H9 (cell line): ENCODE measurements at regions not wholly inside any gene's neighbourhood (a gene's known extent, or its start where the extent isn't known, plus 50 kb on each side); places are given as distances from the start of the nearest gene placed in this dataset.

ENCODE experiments used
- DNase-seq: peaks from one replicate; pipeline ENCODE4 v3.0.0-alpha.2; 2017
- H2AFZ ChIP-seq: one replicate; pipeline ENCODE4 v1.6.1; 2013; ENCODE audit warnings: mild to moderate bottlenecking, low read length, control low read depth, moderate library complexity
- H2AK5ac ChIP-seq: 2 replicates; pipeline ENCODE4 v1.6.1; 2013; ENCODE audit warnings: low read length, control low read depth, mixed read lengths; ENCODE audit not compliant: insufficient read length
- H2BK120ac ChIP-seq: one replicate; pipeline ENCODE4 v1.6.1; 2013; ENCODE audit warnings: low read depth, mild to moderate bottlenecking, low read length, control low read depth, inconsistent platforms; ENCODE audit not compliant: poor library complexity, severe bottlenecking
- H2BK12ac ChIP-seq: 2 replicates; pipeline ENCODE4 v1.6.1; 2013; ENCODE audit warnings: low read length, control low read depth, mixed read lengths, low read depth; ENCODE audit not compliant: insufficient read length
- H2BK15ac ChIP-seq: 2 replicates; pipeline ENCODE4 v1.6.1; 2013; ENCODE audit warnings: low read depth, low read length, control low read depth
- H2BK20ac ChIP-seq: one replicate; pipeline ENCODE4 v1.6.1; 2013; ENCODE audit warnings: low read depth, mild to moderate bottlenecking, low read length, control low read depth, inconsistent platforms; ENCODE audit not compliant: poor library complexity, severe bottlenecking
- H2BK5ac ChIP-seq: 2 replicates; pipeline ENCODE4 v1.6.1; 2013; ENCODE audit warnings: low read length, control low read depth, mixed read lengths; ENCODE audit not compliant: insufficient read length
- H3K14ac ChIP-seq: 2 replicates; pipeline ENCODE4 v1.6.1; 2013; ENCODE audit warnings: low read length, control low read depth; ENCODE audit not compliant: insufficient read depth
- H3K18ac ChIP-seq: 2 replicates; pipeline ENCODE4 v1.6.1; 2013; ENCODE audit warnings: low read depth, mild to moderate bottlenecking, mixed read lengths, low read length, control low read depth; ENCODE audit not compliant: insufficient read length
- H3K23ac ChIP-seq: 2 replicates; pipeline ENCODE4 v1.6.1; 2013; ENCODE audit warnings: low read length, control low read depth, mixed read lengths, low read depth; ENCODE audit not compliant: insufficient read length
- H3K23me2 ChIP-seq: 2 replicates; pipeline ENCODE4 v1.6.1; 2013; ENCODE audit warnings: low read depth, mild to moderate bottlenecking, mixed read lengths, low read length, control low read depth; ENCODE audit not compliant: insufficient read length, poor library complexity, severe bottlenecking
- H3K27ac ChIP-seq: 2 replicates; pipeline ENCODE4 v1.5.1; 2013; ENCODE audit warnings: low read length, control low read depth, mixed read lengths, low read depth; ENCODE audit not compliant: insufficient read length
- H3K27me3 ChIP-seq: 2 replicates; pipeline ENCODE4 v1.6.1; 2013; ENCODE audit warnings: low read length, control low read depth, inconsistent platforms; ENCODE audit not compliant: insufficient read depth
- H3K4ac ChIP-seq: 2 replicates; pipeline ENCODE4 v1.6.1; 2013; ENCODE audit warnings: low read depth, mild to moderate bottlenecking, control low read depth, inconsistent platforms, low read length, moderate library complexity
- H3K4me1 ChIP-seq: 2 replicates; pipeline ENCODE4 v1.6.1; 2013; ENCODE audit warnings: low read length, control low read depth, inconsistent platforms; ENCODE audit not compliant: insufficient read depth
- H3K4me2 ChIP-seq: 2 replicates; pipeline ENCODE4 v1.6.1; 2013; ENCODE audit warnings: low read length, control low read depth, mixed read lengths; ENCODE audit not compliant: insufficient read length, insufficient read depth
- H3K56ac ChIP-seq: 2 replicates; pipeline ENCODE4 v1.6.1; 2013; ENCODE audit warnings: low read depth, mild to moderate bottlenecking, mixed read lengths, low read length, control low read depth; ENCODE audit not compliant: insufficient read length
- H3K79me1 ChIP-seq: 2 replicates; pipeline ENCODE4 v1.6.1; 2013; ENCODE audit warnings: low read depth, mild to moderate bottlenecking, moderate library complexity, low read length, control low read depth, inconsistent platforms; ENCODE audit not compliant: insufficient read depth, poor library complexity, severe bottlenecking
- H3K79me2 ChIP-seq: 2 replicates; pipeline ENCODE4 v1.6.1; 2013; ENCODE audit warnings: low read length, control low read depth, inconsistent platforms; ENCODE audit not compliant: insufficient read depth
- H3K9ac ChIP-seq: 2 replicates; pipeline ENCODE4 v1.6.1; 2013; ENCODE audit warnings: low read length, control low read depth, mixed read lengths; ENCODE audit not compliant: insufficient read length; ENCODE audit errors: extremely low read depth
- H3K9me3 ChIP-seq: one replicate; pipeline ENCODE4 v1.6.1; 2013; ENCODE audit warnings: low read depth, low read length, inconsistent platforms; ENCODE audit not compliant: control insufficient read depth
- H3T11ph ChIP-seq: one replicate; pipeline ENCODE4 v1.6.1; 2013; ENCODE audit warnings: mild to moderate bottlenecking, low read length, control low read depth, inconsistent platforms
- H4K20me1 ChIP-seq: one replicate; pipeline ENCODE4 v1.6.1; 2013; ENCODE audit not compliant: control insufficient read depth, insufficient read length, insufficient read depth
- H4K5ac ChIP-seq: 2 replicates; pipeline ENCODE4 v1.6.1; 2013; ENCODE audit warnings: low read depth, mild to moderate bottlenecking, mixed read lengths, low read length, control low read depth; ENCODE audit not compliant: insufficient read length
- H4K8ac ChIP-seq: replicated peaks from 2 replicates; pipeline ENCODE4 v1.6.1; 2013; ENCODE audit warnings: low read length, control low read depth, mixed read lengths, low read depth; ENCODE audit not compliant: insufficient read length
- H4K91ac ChIP-seq: 2 replicates; pipeline ENCODE4 v1.6.1; 2013; ENCODE audit warnings: low read depth, mild to moderate bottlenecking, moderate library complexity, mixed read lengths, low read length, control low read depth; ENCODE audit not compliant: insufficient read length
- H3K27ac Mint-ChIP-seq, 3 experiments: 2 replicates in 2 of 3; 3 replicates in 1 of 3; pipeline ENCODE4 v1.8.0; 2020 to 2021; ENCODE audit warnings: mixed read lengths in 3 of 3, mild to moderate bottlenecking in 1 of 3, moderate library complexity in 1 of 3
- H3K27me3 Mint-ChIP-seq: 2 replicates; pipeline ENCODE4 v1.8.0; 2021; ENCODE audit warnings: low read depth, mild to moderate bottlenecking, moderate library complexity, mixed read lengths
- H3K36me3 Mint-ChIP-seq, 3 experiments: 2 replicates in 2 of 3; 3 replicates in 1 of 3; pipeline ENCODE4 v1.8.0; 2020 to 2021; ENCODE audit warnings: low read depth in 3 of 3, mixed read lengths in 3 of 3; ENCODE audit not compliant: insufficient read depth in 1 of 3
- H3K4me1 Mint-ChIP-seq, 2 experiments: 2 replicates each; pipeline ENCODE4 v1.8.0; 2020; ENCODE audit warnings: mixed read lengths in 2 of 2
- H3K4me3 Mint-ChIP-seq, 2 experiments: 2 replicates in 1 of 2; 3 replicates in 1 of 2; pipeline ENCODE4 v1.8.0; 2020 to 2021; ENCODE audit warnings: mild to moderate bottlenecking in 2 of 2, mixed read lengths in 2 of 2, moderate library complexity in 1 of 2
- H3K9me3 Mint-ChIP-seq, 2 experiments: 2 replicates in 1 of 2; 3 replicates in 1 of 2; pipeline ENCODE4 v1.8.0; 2020; ENCODE audit warnings: mild to moderate bottlenecking in 2 of 2, mixed read lengths in 2 of 2, moderate library complexity in 1 of 2
- CTCF ChIP-seq: fragments of 200-600 bp; sonication (generic); conservative IDR thresholded peaks from 3 replicates; pipeline ENCODE4 v1.8.0; 2021; ENCODE audit warnings: antibody characterized with exemption, mild to moderate bottlenecking
- WGBS: extraction: QIAGEN DNeasy Blood & Tissue Kit; methylation state at CpG from one replicate; pipeline ENCODE4 v1.1.7; 2013; ENCODE audit warnings: missing lambda C conversion rate, low lambda C conversion rate, mixed read lengths; ENCODE audit not compliant: insufficient read length; ENCODE audit errors: extremely low coverage; 5-methylcytosine and 5-hydroxymethylcytosine counted together

DNA sequence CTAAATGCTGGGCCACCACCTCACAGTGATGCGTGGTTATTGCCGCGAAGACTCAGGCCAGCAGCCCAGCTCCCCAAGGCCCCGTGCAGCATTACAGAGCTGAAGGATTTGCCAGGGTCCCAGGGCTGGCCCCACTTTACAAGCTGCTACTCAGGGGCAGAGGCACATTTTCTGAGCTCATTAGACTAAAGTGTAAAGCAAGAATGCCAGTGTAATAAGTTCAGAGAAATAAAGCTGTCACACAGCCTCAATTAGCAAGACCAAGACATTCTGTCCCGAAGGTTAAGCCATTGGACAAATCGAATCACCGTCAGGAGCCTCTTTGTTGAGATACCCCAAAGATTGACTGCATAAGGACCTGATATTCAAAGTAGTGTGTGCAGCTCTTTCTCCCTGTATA, 428.4 kb downstream of the EFNB2 start:
- no peak overlapping the region for H2BK12ac ChIP-seq
- H3K27ac Mint-ChIP-seq = no peak overlapping the region

More for the DNA sequence above, 428.4 kb downstream of the EFNB2 start:
- no peak overlapping the region for H3K56ac ChIP-seq
- no peak overlapping the region for H3K27ac ChIP-seq
- H3K9ac ChIP-seq = no peak overlapping the region
- no peak overlapping the region for H3K18ac ChIP-seq
- H3K4me1 Mint-ChIP-seq = peaks cover 18 to 34% of the 10 kb centered on the region in 2 experiments
- no peak overlapping the region for H2BK15ac ChIP-seq
- H3K14ac ChIP-seq = no peak overlapping the region
- H3K79me1 ChIP-seq = no peaks in the 10 kb centered on the region
- H2BK5ac ChIP-seq = no peak overlapping the region
- no peak for DNase-seq
- H3K4me2 ChIP-seq = no peak overlapping the region
- no peak overlapping the region for H4K5ac ChIP-seq
- no peaks in the 10 kb centered on the region for H3K27me3 ChIP-seq
- H3K4me1 ChIP-seq = no peaks in the 10 kb centered on the region; the same call in 1 of the 2 replicates
- no peaks in the 10 kb centered on the region for H4K20me1 ChIP-seq
- WGBS = no CpG with 5 or more reads among the region's 7 CpGs
- no peak for TF ChIP-seq CTCF
- no peaks in the 10 kb centered on the region for H3K79me2 ChIP-seq
- H3K9me3 Mint-ChIP-seq = no peaks in the 10 kb centered on the region
- no peaks in the 10 kb centered on the region for H3K27me3 Mint-ChIP-seq
- no peak overlapping the region for H2BK20ac ChIP-seq
- H3K23me2 ChIP-seq = no peaks in the 10 kb centered on the region
- H2AK5ac ChIP-seq = no peak overlapping the region
- no peak overlapping the region for H3K4me3 Mint-ChIP-seq
- no peak overlapping the region for H3K23ac ChIP-seq
- H2AFZ ChIP-seq = no peak overlapping the region
- no peak overlapping the region for H4K91ac ChIP-seq
- H3K36me3 Mint-ChIP-seq = no peaks in the 10 kb centered on the region; a peak in 1 of 7 replicates
- H3T11ph ChIP-seq = no peak overlapping the region
- H4K8ac ChIP-seq = no peak overlapping the region
- no peak overlapping the region for H3K4ac ChIP-seq
- no peaks in the 10 kb centered on the region for H3K9me3 ChIP-seq
- no peak overlapping the region for H2BK120ac ChIP-seq
